ENCODE measurements at regions not wholly inside any gene's neighbourhood (a gene's known extent, or its start where the extent isn't known, plus 50 kb on each side); places are given as distances from the start of the nearest gene placed in this dataset.

GRCh38 chr3:20406611-20407011 is 220.6 kb upstream of the SGO1 start:
- TF ChIP-seq SAP30 (IDR thresholded peaks at IDR 0.05; ENCODE audit: insufficient read depth, insufficient replicate concordance, low read length) = no peak
- no peak for TF ChIP-seq POLR2A (IDR thresholded peaks at IDR 0.05; ENCODE audit: control extremely low read depth in 1 of 2, low read depth in 2 of 2, low read length in 2 of 2)
- no peak for TF ChIP-seq NRF1 (IDR thresholded peaks at IDR 0.05; ENCODE audit: low read depth, low read length)
- TF ChIP-seq MAX (IDR thresholded peaks at IDR 0.05) = no peak
- TF ChIP-seq GTF2F1 (IDR thresholded peaks at IDR 0.05; ENCODE audit: borderline replicate concordance, low read depth, low read length) = no peak
- TF ChIP-seq EP300 (IDR thresholded peaks at IDR 0.05; ENCODE audit: borderline replicate concordance in 1 of 2, low read depth in 2 of 2, low read length in 2 of 2) = no peak
- TF ChIP-seq EZH2 (IDR thresholded peaks at IDR 0.05; ENCODE audit: low read depth, low read length, severe bottlenecking) = no peak
- no peak for TF ChIP-seq MAFK (IDR thresholded peaks at IDR 0.05; ENCODE audit: low read depth, low read length)
- TF ChIP-seq CTCF (IDR thresholded peaks at IDR 0.05; ENCODE audit: control extremely low read depth in 1 of 3, insufficient read depth in 1 of 3, low read depth in 1 of 3, low read length in 3 of 3) = no peak
